AG09309 (cell line): ENCODE measurements at regions not wholly inside any gene's neighbourhood (a gene's known extent, or its start where the extent isn't known, plus 50 kb on each side); places are given as distances from the start of the nearest gene placed in this dataset.

Experiments used
- DNase-seq: peaks from one replicate; pipeline ENCODE4 v3.0.0-alpha.2; 2010; ENCODE audit warnings: low read depth
- H3K4me3 ChIP-seq: 2 replicates; pipeline ENCODE4 v1.5.1; 2011; ENCODE audit warnings: mild to moderate bottlenecking, low read depth, low read length, moderate library complexity; ENCODE audit not compliant: control insufficient read depth
- CTCF ChIP-seq: IDR thresholded peaks from 2 replicates; pipeline ENCODE4 v1.5.1; 2011; ENCODE audit warnings: mild to moderate bottlenecking, low read depth, low read length, inconsistent platforms; ENCODE audit not compliant: insufficient read depth, control insufficient read depth; ENCODE audit errors: missing control alignments

GRCh38 chr18:22006458-22006857 lies 162.9 kb upstream of the GATA6 start:
- no peak for DNase-seq
- H3K4me3 ChIP-seq, result no peak overlapping the region
- TF ChIP-seq CTCF, result no peak

GRCh38 chr18:22009242-22009641 lies 160.1 kb upstream of the GATA6 start:
- TF ChIP-seq CTCF, result no peak
- H3K4me3 ChIP-seq, result no peak overlapping the region
- DNase-seq, result no peak

- DNase-seq, result no peak
- H3K4me3 ChIP-seq, result no peak overlapping the region
- TF ChIP-seq CTCF, result no peak
These were observed 155.4 kb upstream of the GATA6 start for GRCh38 chr18:22013993-22014392.

GRCh38 chr18:22015156-22015555 lies 154.2 kb upstream of the GATA6 start:
- TF ChIP-seq CTCF, result no peak
- no peak for DNase-seq
- H3K4me3 ChIP-seq, result no peak overlapping the region

- TF ChIP-seq CTCF, result no peak
- H3K4me3 ChIP-seq, result no peak overlapping the region
- no peak for DNase-seq
These were observed 151.0 kb upstream of the GATA6 start for GRCh38 chr18:22018366-22018765.

GRCh38 chr18:22019193-22019592 lies 150.2 kb upstream of the GATA6 start:
- TF ChIP-seq CTCF, result no peak
- DNase-seq, result no peak
- H3K4me3 ChIP-seq, result no peak overlapping the region
